ENCODE measurements at regions not wholly inside any gene's neighbourhood (a gene's known extent, or its start where the extent isn't known, plus 50 kb on each side); places are given as distances from the start of the nearest gene placed in this dataset.
A peak's percentile ranks its signal among the peaks of the same experiment; 100 is the strongest.

DNA sequence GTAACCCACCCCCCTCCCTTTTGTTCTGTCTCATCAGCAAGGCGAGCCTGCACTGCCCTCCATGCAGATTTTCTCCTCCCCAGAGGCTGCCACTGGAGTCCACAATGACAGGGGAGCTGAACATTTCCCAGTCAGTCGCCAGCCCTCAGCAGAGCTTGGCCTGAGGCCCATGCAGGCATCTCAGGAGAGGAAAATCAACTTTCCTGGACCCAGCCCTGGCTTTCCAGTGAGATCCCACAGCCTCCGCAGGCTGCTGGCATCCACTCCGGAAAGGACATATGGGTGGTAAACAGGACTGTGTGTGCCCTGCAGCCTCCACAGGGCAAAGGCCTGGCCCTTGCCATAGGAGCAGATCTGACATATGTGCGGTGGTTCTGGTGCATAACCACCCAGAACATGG, 253.8 kb downstream of the TNS1 start:
- DNase-seq: no peak

DNA sequence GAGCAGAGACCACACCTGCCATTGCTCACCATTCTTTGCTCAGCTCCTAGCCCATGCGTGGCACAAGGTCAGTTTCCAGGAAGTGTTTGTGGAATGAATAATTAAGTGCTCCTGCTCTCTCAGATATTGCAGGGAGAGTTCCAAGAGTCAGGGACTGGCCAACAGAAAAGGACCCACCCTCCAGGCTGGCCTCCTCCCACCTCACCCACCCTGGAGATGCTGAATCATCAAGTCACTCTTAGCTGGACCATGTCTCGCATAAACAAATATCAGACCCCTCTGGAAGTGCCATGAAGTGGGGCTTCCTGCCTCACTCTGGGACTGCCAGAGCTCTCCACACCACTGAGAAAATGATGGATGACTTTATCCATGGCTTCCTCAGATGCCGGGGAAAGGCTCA, 256.0 kb downstream of the TNS1 start:
- no peak for DNase-seq

DNA sequence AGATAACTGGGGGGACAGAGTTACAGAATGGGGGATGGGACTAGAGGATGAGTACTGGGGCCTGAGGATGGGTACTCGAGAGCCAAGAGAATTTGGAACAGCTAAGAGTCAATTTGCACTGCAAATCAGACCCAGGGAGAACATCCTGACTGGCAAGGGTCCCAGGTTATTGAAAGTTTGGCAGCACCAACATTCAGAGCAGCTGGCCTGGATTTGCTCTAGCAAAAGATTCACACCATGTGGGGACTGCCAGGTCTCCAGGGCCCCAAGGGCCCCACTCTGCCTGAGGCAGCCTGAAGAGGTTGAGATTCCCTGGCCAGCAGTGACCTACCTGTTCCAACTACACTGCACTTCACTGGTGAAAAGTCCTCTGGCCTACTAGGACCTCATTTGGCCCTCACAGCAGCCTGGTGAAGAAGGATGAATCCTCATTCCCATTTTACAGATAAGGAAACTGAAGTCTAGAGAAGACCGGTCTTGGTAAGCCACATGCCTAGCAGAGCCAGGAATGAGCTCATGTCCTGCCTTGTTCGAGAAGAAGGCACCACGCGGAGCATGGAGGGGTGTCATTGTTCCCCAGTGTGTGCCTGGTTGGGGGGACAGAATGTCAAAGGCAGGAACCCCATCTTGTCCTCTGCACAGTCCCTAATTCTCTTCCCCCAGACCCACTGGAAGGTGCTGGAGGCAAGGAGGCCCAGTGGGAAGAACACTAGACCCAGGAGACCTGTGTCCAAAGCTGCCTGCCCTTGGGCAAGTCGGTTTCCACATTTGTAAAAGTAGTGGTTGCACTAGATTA, 258.6 kb downstream of the TNS1 start:
- no peak for DNase-seq

DNA sequence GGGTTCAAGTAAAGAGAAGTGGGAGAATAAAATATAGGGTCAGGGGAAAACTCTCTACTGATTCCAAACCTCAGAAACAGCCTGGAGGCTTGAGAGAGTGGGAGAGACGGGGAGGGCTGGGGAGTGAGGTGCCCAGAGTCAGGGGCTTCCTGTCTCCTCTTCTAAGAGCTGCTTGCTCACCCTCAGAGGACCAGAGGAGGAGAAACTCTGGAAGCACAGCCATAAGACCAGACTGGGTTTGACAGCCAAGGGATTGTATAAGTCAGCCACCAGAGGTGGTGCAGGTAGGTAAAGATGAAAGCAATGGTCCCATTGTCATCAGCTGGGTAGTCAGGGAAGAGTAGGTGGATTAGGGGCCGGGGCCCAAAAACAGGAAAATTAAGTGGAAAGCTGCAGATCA, 259.4 kb downstream of the TNS1 start:
- no peak for DNase-seq

DNA sequence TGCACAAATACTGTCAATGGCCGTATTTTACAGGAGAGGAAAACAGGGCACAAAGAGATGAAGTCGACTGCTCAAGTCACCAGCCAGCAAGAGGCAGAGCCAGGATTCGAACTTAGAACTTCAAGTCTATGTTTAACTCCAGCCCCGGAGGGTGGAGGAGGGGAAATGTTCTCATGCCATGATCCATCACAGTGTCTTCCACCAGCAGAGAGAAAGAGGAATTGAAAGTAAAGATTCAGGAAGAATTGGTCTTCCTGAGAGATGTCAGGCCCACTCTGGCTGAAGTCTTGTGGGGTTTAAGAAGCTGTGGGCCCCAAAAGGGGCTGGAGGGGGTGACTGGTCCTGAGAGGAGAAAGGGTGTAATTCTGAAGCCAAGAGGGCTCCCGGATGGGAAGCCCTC, 260.0 kb downstream of the TNS1 start:
- DNase-seq: no peak

DNA sequence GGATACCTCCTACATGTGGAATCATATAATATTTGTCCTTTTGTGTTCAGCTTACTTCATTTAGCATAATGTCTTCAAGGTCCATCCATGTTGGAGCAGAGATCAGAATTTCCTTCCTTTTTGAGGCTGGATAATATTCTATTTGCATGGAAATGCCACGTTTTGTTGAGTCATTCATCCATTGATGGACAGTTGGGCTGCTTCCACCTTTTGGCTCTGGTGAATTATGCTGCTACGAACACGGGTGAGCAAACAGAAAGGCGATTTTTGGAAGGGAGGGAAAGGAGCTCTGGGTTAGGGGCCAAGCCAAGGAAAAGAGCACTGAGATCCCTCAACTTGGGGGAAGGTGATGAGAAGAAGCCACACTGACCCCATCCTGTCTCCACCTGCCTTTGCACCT, 260.5 kb downstream of the TNS1 start:
- DNase-seq: no peak

DNA sequence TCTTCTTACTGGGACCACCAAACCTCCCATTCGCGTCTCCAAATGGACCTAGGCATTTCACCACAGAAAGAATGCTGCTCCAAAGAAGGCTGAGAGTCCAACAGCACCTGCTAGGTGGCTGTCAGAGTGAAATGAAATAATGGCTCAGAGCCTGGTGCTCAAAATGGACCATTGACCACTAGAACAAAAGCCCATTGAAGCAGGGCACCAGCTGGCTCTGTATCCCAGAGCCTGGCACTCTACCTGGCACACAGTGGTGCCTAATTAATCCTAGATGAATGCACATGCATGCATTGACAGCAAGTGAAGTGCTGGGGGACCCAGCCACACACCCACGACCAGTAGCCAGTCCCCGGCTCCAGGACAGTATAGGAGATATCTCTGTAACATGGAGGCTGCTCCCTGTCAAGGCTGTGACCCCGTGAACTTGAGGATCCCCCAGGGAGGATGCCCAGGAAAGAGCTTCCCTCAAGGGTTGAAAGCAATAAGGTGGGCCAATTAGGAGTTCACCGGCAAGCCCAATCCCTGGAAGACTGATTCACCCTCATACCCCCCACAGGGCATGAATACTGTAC, 261.3 kb downstream of the TNS1 start:
- no peak for DNase-seq

DNA sequence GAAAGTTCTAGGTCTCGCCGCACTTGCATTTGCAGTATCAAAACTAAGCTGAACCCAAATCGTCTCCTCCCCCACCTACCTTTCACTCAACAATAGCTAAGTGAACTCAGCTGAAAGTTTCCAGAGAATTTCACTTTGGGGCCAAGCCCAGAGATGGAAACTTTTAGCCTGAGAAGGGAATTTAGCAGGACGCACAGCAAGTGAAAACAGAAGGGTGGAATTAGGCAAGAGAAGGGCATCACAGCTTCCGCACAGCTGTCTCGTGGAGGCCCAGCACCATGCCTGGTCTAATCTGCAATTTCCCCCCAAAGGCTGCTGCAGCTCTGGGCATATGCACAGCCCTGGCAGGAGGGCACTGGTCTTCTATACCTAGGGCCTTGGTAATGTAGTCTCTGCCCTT, 262.0 kb downstream of the TNS1 start:
- no peak for DNase-seq

DNA sequence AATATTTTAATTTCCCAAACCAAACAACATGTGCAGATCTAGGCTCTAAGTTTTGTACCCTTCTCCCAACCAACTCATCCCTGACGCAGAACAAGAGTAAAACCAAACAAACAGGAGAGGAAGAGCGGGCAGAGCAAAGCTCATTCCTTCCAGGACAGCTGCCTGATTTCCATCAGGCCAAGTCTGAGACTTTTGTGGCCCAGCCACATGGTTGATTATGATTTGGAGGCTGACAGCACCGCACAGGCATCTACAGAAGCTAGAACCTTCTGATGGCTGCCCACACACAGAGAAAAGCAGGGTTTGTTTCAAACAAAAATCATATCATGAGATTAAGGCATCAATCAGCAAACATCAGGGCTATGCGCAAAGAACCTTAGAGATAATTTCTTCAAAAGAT, 262.6 kb downstream of the TNS1 start:
- no peak for DNase-seq

DNA sequence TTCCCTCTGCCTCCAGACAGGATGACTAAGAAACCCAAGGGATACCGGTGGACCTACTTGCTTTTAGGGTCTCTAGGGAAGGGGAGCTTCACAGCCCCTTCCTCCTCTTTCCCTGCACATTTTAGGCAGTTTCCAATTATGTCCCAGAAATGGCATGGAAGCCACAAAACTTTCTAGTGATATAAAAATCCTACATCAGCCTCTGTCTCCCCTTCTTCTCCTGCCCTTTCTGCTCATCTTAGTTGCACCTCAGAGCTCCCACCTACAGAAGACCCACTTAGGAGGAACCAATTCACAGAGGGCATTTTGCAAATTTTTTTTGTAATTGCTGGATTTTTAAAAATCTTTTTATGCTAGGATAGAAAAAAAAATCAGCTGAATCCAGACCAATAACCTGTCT, 263.1 kb downstream of the TNS1 start:
- no peak for DNase-seq

DNA sequence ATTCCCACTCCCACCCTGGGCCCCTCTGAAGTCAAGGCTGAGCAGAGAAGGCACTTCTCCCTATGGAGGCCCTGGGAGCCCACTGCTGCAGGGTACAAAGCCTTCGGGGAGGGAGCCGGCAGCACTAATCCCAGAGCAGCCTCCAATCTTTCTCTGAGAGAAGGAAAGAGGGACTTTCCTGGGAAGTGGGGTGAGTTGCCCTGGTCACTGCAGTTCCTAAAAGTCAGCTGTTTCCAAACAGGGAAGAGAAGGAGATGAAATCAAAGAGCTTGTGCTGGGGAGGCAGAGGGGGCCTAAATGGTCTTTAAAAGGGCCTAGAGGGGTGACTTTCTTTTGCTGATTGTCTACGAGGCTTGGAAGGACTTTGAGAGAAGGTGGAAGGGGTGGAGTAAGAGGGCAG, 264.7 kb downstream of the TNS1 start:
- no peak for DNase-seq

DNA sequence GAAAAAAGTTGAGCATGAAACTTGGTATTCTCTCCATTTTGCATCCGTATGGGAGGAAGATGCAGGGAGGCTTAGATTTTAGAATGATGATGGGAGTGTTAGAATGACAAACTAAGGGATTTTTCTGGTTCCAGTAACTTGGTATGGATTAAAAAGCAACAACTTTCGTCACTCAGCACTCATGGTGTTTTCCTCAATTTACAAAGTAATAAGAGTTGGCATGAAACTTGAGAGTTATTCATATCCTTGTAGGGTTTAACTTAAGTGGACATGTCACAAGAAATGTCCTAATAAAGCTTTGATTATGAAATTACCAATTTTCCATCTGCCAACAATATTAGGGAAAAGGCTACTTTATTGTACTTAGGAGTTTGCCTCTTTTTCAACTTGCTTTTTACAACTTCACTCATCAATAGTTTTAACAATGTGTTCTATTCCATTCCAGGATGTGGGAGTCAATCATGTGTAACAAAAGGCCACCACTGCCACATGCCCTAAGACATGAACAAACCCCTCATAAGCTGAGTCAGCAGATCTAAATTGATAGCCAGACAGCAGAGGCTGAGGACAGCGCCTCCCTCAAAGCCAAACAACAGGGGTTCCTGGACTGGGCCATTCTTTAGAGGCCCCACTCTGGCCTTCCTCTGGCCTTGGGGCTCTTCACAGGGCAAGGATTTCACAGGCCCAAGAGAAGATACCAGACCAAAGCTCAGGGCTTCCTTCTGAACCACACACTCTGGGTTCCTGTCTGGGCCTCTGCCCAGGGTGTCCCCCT, 265.8 kb downstream of the TNS1 start:
- no peak for DNase-seq

DNA sequence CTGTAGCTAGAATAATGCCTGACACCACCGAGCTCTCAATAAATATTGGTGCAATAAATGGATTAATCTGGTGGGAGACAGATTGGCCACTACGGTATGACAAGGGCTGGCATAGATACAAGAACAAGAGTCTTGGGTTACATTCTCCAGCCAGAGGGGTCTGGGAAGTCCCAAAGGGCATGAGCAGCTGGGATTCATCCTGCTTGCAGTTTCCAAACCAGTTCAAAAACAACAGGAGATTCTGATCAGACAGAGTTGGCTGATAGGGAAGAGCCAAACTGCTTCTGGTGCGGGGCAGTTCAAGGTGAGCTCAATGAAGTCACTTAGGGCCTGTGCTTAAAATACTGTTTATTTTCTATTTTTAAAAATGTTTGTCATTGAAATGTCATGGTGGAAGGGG, 266.9 kb downstream of the TNS1 start:
- no peak for DNase-seq

DNA sequence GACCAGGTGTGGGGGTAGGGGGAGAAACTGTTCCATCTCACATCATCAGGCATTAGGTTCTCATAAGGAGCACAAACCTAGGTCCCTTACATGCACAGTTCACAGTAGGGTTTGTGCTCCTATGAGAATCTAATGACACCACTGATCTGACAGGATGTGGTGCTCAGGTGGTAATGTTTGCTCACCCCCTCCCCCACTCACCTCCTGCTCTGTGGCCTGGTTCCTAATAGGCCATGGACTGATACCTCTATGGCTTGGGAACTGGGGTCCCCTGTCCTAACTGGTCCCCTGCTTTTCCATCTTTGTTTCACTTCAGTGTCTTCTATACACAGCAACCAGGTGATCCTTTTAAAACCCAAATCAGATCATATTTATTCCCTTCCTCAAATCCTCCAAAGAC, 267.8 kb downstream of the TNS1 start:
- peak in 1 of 5 experiments; percentile 23 for DNase-seq

DNA sequence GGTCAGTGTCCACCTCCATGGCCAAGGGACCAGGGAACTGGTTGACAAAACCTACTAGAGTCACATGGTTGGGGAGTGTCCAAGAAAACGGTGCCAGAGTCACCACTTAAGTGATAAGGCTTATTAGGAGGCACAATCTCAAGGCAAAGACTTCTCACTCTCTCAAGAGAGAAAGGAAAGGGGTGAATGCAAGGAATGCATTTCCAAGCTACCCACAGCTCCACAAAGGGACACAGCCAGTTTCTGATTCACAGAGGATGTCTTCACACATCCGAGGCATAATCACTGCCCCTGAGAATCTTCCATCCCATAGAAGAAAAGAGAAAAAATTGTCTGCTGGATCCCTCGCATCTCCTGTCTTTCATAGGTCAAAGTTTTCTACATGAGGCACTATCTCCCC, 269.3 kb downstream of the TNS1 start:
- no peak for DNase-seq

DNA sequence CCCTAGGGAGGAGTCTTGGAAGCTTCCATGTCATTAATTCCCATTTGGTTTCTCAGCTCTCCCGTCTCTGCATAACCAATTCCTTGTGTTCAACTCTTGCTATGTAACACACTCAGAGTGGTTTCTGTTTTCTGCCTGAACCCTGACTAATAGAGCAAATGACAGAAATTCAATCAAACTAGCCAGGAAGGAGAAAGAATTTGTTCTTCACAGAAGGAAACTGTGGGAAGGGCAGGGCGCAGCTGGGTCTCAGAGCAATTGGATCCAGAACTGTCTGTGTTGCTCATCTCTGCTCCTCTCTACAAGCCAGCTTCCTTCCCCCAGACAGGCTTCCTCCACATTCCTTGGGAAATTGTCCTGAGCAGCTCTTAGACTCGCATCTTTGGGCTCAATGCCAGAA, 269.8 kb downstream of the TNS1 start:
- no peak for DNase-seq

DNA sequence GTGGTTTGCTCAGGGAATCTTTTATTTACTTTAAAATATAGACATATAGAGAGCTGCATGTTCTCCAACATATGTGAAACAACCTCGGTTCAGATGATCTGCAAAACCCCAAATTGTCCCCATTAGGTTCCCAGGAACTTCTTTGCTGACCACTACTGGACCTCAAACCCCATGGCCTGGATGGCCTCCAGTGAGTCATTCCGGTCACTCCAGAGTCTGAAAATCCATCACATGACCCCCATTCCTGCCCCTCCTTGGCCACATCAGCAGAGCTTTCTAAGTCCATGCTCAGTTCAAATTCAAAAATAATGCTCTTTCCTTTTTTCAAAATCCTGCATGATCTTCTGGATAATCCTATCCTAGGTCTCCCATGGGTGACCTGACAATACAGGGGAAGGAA, 271.0 kb downstream of the TNS1 start:
- DNase-seq: no peak

DNA sequence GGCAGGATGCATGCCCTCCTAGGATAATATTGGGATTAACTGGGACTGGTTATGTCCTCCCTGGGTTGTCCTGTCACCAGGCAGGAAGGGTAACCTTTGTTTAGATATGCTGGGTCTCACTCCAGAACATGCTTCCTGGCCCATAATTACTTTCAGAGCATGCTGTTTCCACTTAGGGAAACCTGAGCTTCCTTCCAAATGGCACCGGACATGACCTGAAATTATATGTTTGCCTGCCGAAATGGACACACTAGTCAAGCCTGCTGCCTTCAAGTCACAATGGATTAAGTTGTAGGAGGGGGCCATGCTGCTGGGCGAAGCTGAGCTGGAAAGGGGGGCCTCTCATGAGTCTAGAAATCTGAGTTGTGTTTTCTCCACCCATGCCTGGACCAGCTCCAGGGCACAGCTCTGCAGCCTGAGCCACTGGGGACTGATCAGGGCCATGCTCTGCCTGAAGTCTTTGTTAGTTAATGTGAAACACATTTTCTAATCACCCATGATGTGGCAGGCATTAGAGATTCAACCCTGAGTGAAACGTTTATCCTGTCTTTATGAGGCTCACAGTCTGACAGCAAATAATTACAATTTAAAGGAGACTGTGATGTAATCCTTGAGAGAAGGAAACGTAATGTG, 273.3 kb downstream of the TNS1 start:
- DNase-seq: no peak

DNA sequence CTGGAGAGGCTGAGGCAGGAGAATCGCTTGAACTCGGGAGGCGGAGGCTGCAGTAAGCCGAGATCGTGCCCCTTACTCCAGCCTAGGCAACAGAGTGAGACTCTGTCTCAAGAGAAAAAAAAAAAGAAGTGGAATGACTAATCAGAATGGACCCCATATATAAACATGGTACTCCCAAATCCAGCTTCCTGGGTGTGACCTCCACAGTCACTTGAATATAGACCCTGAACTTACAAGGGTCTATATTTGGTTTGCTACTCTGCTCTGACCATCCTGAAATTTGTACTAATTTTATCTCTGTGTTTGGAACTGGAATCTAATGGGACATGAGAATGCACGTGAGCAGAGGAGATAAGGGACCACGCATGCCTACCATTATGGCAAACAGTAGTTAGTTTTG, 275.0 kb downstream of the TNS1 start:
- no peak for DNase-seq

DNA sequence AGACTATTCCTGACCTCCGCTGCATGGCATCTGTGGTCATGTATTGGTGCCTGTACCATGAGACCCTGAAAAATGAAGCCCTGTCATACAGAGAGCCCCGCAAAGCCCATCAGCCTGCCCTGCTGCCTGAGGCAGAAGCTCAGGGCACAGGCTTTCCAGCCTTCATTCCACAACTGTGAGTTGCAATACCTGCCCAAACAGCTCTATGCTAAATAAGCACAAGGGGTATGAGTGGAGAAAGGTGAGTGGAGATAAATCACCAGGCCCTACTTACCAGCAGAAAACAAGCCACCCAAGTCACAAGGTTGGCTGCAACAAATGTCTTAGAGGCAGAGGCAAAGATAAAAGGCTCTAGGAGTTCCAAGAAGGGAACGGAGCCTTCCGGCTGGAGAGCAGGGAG, 277.4 kb downstream of the TNS1 start:
- no peak for DNase-seq

DNA sequence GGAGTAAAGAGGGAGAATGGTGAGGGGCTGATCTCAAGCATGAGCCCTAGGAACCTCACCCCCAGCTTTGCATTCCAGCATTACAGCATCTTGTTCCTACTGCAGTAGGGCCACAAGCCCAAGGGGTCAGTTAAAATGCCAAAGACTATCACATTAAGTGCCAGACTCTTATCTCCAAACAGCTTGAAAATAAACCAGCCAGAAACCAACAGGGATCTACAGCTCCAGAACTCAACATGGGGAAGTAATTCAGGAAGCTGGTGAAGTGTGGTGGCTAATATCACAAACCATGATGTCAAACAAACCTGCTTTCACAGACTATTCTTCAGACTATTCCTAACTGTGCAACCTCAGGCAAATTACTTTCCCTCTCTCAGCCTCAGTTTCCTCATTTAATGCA, 278.3 kb downstream of the TNS1 start:
- DNase-seq: no peak

DNA sequence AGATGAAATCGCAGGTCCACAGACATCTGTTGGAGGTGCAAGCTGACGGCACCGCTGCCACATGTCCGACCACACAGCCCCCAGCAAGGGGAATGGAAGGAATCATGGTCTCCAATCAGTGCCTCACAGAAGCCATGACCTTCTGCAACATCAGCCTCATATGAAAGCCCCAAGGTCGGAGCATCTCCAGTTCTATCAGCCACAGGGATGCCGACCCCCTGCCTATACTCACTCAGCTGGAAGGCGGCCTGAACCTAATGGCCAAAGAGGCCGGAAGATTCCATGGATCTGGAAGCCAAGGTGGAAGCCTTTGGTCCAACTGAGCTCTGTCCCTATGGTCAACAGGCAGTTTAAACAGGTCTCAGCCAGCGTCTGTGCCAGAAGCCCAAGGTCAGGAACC, 278.8 kb downstream of the TNS1 start:
- DNase-seq: no peak

DNA sequence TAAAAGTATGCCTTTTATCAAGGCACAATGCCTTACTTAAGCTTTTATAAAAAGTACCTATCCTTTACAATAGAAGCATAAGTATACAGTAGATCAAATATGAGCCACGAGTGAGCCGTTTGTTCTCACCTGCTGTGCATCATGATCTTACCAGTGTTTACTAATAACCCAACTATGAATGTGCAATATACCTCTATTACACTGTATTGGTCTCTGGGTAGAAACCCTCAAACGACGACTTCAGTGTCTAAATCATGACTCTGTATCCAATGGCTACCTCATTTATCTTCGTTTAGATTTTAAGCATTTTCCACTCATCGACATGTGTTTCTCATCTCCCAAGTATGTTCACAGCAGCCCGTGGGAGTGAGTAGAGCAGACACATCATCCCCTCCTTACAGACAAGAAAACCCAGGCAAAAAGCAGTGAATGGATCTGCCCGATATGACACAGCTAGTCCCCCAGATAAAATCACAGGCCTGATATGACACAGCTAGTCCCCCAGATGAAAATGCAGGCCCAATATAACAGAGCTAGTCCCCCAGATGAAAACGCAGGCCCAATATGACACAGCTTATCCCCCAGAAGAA, 279.8 kb downstream of the TNS1 start:
- DNase-seq: peak in 1 of 5 experiments; percentile 3
